ENCODE measurements at regions not wholly inside any gene's neighbourhood (a gene's known extent, or its start where the extent isn't known, plus 50 kb on each side); places are given as distances from the start of the nearest gene placed in this dataset.

DNA sequence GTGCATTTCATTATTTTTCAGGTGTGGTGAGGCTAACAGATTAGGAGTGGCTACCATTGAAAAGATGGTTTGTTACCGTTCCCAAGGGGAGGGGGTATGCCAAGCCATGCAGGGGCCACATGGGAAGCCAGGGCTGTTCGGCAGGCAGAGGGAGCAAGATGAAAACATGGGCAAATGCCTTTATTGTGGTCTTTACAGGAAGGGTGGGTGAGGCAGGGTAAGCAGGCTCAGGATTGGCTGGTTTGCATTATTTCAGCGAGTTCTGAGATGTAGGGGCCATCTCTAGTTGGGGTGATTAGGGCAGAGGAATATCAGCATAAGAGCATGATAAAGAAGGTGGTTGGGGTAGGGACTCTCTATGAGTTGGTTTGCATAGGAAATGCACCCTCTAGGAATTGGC is 117.6 kb downstream of the CCT6B start:
- no peak for TF ChIP-seq GATA2 (IDR thresholded peaks at IDR 0.05; ENCODE audit: low read depth, low read length)
- no peak for TF ChIP-seq GATA3 (IDR thresholded peaks at IDR 0.05; ENCODE audit: low read depth, low read length)

DNA sequence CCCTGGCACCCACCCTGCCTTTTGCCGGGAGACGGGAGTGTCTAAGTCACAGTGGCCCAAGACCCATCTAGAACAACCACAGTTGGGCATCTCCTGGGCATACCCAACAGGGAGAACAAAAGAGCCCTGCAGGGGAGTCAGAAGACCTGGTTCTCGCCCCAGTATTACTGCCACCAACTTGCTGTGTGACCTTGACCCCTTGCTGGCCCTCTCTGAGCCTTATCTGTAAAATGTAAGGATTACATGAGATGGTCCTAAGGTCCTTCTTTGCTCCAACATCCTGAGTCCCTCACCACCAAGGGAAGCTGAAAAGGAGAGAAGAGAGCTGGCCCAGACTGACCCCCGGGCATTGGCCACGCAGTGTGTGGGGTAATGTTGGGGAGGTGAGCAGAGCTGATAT is 119.0 kb downstream of the CCT6B start:
- no peak for TF ChIP-seq GATA3 (IDR thresholded peaks at IDR 0.05; ENCODE audit: low read depth, low read length)
- no peak for TF ChIP-seq GATA2 (IDR thresholded peaks at IDR 0.05; ENCODE audit: low read depth, low read length)

DNA sequence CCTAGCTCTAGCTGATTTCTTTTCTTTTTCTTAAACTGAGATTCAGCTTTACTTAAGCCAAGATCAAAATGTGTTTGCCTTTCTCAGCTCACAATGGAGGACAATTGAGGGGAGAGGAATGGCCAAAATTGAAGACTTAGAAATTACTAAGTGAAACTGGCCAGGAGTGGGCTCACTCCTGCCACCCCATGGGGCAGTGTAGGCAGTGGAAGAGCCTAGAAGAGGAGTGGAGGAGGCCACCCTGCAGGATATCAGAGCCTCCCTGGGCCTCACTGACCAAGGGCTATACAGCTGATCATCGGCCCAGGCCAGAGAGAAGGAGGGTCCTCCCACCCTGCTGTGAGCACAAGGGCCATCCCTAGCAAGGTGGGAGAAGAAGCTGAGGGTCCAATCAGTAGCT is 119.8 kb downstream of the CCT6B start:
- no peak for TF ChIP-seq GATA3 (IDR thresholded peaks at IDR 0.05; ENCODE audit: low read depth, low read length)
- TF ChIP-seq GATA2 (IDR thresholded peaks at IDR 0.05; ENCODE audit: low read depth, low read length): no peak

DNA sequence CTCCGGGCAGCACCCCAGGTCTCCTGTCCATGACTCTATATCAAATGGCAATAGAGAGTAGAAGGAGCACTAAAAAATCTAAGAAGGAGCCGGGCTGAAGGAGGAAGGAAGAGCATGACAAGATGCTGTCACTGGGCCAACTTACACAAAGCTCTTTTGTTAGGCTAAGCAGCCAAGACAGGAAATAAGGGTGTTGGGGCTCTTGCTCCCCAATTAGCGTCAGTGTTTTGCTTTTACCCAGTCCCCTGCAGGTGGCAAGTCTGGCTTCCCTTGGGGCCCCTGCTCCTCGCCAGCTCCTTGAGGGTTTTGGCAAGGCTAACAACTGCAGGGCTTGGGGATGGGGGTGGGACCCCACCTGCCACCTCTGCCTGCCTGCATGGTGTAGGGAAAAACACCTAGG is 120.5 kb downstream of the CCT6B start:
- no peak for TF ChIP-seq GATA3 (IDR thresholded peaks at IDR 0.05; ENCODE audit: low read depth, low read length)

DNA sequence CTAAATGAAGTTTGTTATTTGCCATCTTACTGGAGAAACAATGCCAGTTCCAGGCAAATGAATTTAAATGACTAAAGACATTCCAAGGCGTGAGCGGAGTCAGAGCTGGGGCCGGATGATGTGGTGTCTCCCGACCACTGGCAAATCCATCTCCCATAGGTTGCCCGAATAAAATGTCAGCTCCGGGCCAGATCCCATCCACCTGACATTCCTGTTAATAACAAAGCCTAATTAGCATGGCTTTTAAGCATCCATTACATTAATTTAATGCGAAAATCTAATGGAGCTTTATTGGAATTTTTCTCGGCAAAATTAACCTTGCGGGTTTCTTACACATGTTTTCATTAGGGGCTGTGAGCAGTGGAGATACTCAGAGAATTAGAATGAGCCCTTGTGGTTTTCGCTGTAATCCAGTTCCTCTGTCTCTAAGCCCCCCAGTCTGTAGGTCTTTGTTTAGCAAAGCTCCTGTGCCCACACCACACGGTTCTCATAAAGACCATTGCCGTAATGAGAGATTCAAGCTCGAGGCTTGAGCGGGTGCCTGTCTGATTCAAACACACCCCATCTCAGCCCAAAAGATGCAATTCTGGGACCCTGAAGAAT is 123.3 kb downstream of the CCT6B start:
- TF ChIP-seq GATA2 (IDR thresholded peaks at IDR 0.05; ENCODE audit: low read depth, low read length): no peak
- TF ChIP-seq GATA3 (IDR thresholded peaks at IDR 0.05; ENCODE audit: low read depth, low read length): no peak

DNA sequence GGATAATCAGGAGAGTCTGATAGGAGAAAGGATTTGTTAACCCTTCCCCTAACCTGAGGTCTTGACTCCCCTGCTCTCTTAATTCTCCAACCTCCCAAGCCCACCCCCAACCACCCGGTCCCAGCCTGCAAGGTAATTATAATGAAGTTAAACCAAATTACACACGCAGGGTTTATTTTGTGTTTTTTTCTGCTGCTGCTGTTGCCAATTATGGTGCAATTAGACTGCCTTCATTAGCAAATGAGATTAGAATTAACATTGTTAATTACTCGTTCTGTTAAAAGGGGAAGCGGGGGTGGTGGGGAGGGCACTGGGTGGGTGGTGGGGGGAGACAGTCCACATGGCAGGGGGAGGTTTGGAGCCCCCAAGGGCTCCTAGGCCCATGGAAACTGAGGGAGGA is 128.9 kb downstream of the CCT6B start:
- TF ChIP-seq GATA2 (IDR thresholded peaks at IDR 0.05; ENCODE audit: low read depth, low read length) (no peak), GATA3 (IDR thresholded peaks at IDR 0.05; ENCODE audit: low read depth, low read length) (no peak)

DNA sequence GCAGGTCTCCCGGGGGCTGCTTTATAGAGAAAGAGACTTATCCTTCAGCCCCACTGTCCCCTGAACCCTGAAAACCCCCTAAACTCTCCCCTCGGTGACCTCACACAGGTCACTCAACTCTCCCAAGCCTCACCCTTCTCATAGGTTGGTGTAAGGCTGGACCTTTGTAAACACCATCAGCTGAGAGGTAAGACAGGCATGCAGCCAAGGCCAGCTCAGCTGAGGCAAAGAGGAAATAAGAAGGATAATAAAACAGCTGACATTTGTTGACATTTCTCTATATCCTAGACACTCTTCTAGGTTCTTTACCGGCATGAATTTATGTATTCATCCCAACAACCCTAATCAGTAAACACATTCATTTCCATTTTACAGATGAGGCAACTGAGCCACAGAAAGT is 134.3 kb downstream of the CCT6B start:
- TF ChIP-seq GATA3 (IDR thresholded peaks at IDR 0.05; ENCODE audit: low read depth, low read length): no peak
- no peak for TF ChIP-seq GATA2 (IDR thresholded peaks at IDR 0.05; ENCODE audit: low read depth, low read length)

DNA sequence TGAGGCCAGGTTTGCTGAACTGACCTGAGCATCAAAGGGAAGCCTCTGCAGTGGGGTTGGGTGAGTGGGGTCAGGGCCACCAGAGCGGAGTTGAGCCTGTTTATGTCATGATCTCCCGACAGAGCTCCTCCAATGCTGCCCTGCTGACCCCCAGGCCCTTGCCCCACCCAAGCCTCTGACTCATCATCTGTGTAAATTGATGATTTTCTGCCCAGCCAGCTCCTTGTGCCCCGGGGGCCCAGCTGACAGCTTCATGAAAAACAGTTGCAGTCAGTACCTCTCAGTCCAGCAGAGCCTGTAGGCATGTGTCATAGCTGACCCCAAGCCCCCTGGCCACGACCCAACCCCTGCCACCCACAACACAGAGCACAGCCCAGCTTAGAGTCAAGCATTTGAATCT is 134.9 kb downstream of the CCT6B start:
- TF ChIP-seq GATA2 (IDR thresholded peaks at IDR 0.05; ENCODE audit: low read depth, low read length): no peak
- TF ChIP-seq GATA3 (IDR thresholded peaks at IDR 0.05; ENCODE audit: low read depth, low read length): no peak

DNA sequence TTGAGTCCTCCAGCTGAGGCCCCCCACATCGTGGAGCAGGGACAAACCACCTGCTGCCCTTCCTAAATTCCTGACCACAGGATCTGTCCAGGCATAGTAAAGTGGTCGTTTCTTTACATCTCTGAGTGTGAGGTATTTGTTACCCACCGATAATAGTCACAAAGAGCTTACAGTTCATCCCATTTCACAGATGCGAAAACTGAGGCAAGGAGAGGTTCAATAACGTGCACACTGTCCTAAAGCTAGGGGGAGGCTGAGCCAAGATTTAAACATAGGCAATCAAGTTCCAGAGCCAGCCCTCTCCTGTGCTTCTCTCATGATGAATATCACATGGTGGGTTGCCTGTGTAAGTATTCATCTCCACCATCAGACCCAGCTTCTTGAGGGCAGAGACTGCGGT is 135.4 kb downstream of the CCT6B start:
- TF ChIP-seq GATA3 (IDR thresholded peaks at IDR 0.05; ENCODE audit: low read depth, low read length) (no peak), GATA2 (IDR thresholded peaks at IDR 0.05; ENCODE audit: low read depth, low read length) (no peak)

DNA sequence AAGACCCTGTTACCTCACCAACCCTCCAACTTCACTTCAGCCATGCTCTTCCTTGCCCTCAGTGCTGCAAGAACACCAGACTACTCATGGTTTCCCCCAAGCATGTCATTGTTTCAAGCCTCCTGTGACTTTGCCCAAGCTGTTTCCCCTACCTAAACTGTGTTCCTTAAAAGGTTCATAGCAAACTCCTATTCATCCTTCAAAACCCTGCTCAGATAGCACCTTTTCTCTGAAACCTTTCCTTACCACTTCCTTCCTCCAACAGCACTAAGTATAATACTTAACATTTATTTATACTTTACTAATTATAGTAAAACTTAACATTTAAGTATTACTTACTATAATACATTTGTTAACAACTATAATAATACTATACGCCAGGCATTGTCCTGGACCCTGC is 136.2 kb downstream of the CCT6B start:
- TF ChIP-seq GATA3 (IDR thresholded peaks at IDR 0.05; ENCODE audit: low read depth, low read length): no peak
- TF ChIP-seq GATA2 (IDR thresholded peaks at IDR 0.05; ENCODE audit: low read depth, low read length): no peak

DNA sequence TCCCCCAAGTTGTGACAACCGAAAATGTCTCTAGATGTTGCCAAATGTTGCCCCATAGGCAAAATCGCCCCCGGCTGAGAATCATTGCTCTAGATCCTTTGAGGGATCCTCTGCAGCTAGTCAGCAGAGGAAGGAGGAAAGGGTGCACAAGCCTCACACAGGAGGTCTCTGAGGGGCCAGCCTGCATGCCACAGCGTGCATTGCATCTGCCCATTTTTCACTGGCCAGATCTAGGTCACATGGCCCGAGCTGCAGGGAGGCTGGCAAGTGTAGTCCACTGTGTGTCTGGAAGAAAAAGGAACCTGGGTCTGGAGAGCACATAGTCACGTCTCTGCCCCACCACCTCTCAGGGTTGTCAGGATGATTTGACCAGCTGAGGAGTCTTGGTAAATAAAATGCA is 138.2 kb downstream of the CCT6B start:
- no peak for TF ChIP-seq GATA3 (IDR thresholded peaks at IDR 0.05; ENCODE audit: low read depth, low read length)
- TF ChIP-seq GATA2 (IDR thresholded peaks at IDR 0.05; ENCODE audit: low read depth, low read length): no peak

DNA sequence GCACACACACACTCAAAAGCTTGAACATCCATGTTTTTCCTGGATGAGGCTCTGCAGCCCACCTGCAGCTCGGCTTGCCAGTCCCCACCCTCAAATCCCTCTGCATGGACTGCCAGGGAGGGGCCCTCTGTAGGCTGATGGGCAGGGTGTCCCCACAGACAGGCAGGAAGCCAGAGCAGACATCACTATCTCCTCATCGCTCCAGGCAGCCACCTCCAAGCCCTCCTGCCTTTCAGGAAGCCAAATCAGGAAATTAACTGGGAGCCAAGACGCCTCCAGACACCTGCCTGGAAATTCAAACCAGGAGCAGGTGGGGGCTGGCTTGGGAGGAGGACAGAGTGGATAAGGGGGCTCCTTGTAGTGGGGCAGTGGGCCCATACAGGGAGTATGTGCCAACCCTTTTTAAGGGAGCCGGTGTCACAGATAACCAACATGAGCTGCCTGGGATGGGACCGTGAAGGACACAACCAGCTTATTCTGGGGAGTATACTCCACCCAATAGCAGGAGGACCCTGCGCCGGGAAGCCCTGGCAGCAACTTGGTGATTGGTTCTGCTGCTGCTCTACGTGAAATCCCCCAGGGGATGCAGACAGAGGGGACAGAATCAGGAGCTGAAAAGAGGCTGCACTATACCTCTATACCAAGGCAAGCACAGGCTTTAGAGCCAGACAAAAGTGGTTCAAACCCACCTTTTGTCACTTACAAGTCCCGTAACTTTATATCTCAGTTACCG is 139.1 kb downstream of the CCT6B start:
- TF ChIP-seq GATA3 (IDR thresholded peaks at IDR 0.05; ENCODE audit: low read depth, low read length): no peak
- peak; percentile 49 for TF ChIP-seq GATA2 (IDR thresholded peaks at IDR 0.05; ENCODE audit: low read depth, low read length)

DNA sequence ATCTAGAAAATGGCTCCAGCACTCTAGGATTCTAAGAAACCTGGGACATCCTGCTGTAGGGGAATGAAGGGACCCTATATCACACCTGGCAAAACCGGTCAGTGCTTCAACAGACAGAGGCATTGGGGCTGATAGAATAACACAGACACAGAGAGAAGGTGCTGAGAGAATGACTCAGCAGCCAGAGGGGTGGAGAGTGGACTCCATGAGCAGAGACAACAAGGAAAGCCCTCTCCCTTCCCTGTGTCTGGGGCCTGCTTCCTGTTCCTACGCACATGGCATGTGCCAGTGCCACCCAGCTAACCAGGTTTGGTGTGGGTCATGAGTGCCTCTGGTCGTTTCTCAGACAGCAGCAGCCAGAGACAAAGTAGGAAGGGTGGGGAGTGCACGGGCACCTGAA is 140.3 kb downstream of the CCT6B start:
- TF ChIP-seq GATA3 (IDR thresholded peaks at IDR 0.05; ENCODE audit: low read depth, low read length) (no peak), GATA2 (IDR thresholded peaks at IDR 0.05; ENCODE audit: low read depth, low read length) (no peak)

DNA sequence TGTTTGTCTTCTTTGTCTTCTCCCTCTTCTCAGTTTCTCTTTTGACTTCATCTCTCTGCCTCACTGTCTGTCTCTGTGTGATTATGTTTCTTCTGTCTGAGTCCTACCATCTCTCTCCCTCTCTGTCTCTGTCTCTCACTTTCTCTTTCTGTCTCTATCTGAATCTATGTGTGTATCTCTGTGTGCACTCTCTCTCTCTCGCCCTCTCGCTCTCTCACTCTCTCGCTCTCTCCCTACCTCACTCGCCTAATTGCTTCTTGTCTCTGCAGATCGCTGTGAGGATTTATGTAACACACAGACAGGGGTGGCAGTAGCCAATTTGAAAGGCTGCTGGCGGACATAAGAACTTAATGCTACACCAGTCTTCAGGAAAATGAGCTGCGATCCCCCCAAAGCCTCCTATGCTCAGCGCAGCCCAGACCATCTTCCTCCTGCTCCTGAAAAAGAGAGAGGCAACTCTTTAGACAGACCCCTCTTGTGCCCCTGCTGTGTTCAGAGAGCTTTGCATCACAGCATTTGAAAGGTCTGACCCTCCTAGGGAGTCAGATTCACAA is 140.9 kb downstream of the CCT6B start:
- TF ChIP-seq GATA3 (IDR thresholded peaks at IDR 0.05; ENCODE audit: low read depth, low read length) (no peak), GATA2 (IDR thresholded peaks at IDR 0.05; ENCODE audit: low read depth, low read length) (no peak)

Data from SH-SY5Y (cell line).